GM23338 (cell line): ENCODE measurements at regions not wholly inside any gene's neighbourhood (a gene's known extent, or its start where the extent isn't known, plus 50 kb on each side); places are given as distances from the start of the nearest gene placed in this dataset.

Experiments used
- ATAC-seq: fragments of 200-7000 bp; cut with Tn5 transposase; 3 replicates; pipeline ENCODE4 v1.9.1; 2020
- DNase-seq: peaks from one replicate; pipeline ENCODE4 v3.0.0-alpha.2; 2015; ENCODE audit warnings: low spot score
- H2AFZ ChIP-seq: fragments of 200-600 bp; sonication (generic); 2 replicates; pipeline ENCODE4 v1.8.0; 2016; ENCODE audit warnings: antibody characterized with exemption, mild to moderate bottlenecking, moderate library complexity
- H3F3A ChIP-seq: fragments of 200-600 bp; sonication (generic); replicated peaks from 2 replicates; pipeline ENCODE4 v1.8.0; 2017; ENCODE audit warnings: antibody characterized with exemption, mixed run types, low read depth
- H3K27ac ChIP-seq: fragments of 200-600 bp; sonication (generic); 2 replicates; pipeline ENCODE4 v1.6.1; 2016; ENCODE audit warnings: low read depth
- H3K27me3 ChIP-seq: fragments of 200-600 bp; sonication (generic); 2 replicates; pipeline ENCODE4 v1.8.0; 2016; ENCODE audit warnings: mild to moderate bottlenecking, mixed run types, moderate library complexity; ENCODE audit not compliant: insufficient read depth
- H3K36me3 ChIP-seq: fragments of 200-600 bp; sonication (generic); 2 replicates; pipeline ENCODE4 v1.8.0; 2016; ENCODE audit warnings: mild to moderate bottlenecking; ENCODE audit not compliant: insufficient read depth
- H3K4me1 ChIP-seq: fragments of 200-600 bp; sonication (generic); 2 replicates; pipeline ENCODE4 v1.8.0; 2016; ENCODE audit warnings: mild to moderate bottlenecking, moderate library complexity; ENCODE audit not compliant: insufficient read depth
- H3K4me2 ChIP-seq: fragments of 200-600 bp; sonication (generic); 2 replicates; pipeline ENCODE4 v1.7.1; 2017; ENCODE audit warnings: mixed run types
- H3K4me3 ChIP-seq: fragments of 200-600 bp; sonication (generic); 2 replicates; pipeline ENCODE4 v1.6.1; 2016; ENCODE audit warnings: mixed run types
- H3K79me2 ChIP-seq: fragments of 200-600 bp; sonication (generic); replicated peaks from 2 replicates; pipeline ENCODE4 v1.8.0; 2017; ENCODE audit warnings: mild to moderate bottlenecking; ENCODE audit not compliant: insufficient read depth
- H3K9me2 ChIP-seq: fragments of 200-600 bp; sonication (generic); 2 replicates; pipeline ENCODE4 v1.8.0; 2017; ENCODE audit not compliant: insufficient read depth
- H4K20me1 ChIP-seq: fragments of 200-600 bp; sonication (generic); replicated peaks from 2 replicates; pipeline ENCODE4 v1.8.0; 2017; ENCODE audit warnings: mild to moderate bottlenecking; ENCODE audit not compliant: insufficient read depth
- H3K27ac Mint-ChIP-seq: 2 replicates; pipeline ENCODE4 v1.8.0; 2020; ENCODE audit warnings: inconsistent platforms, mild to moderate bottlenecking, moderate library complexity, mixed read lengths
- H3K27me3 Mint-ChIP-seq: 3 replicates; pipeline ENCODE4 v1.8.0; 2022; ENCODE audit warnings: low read depth, mild to moderate bottlenecking, moderate library complexity, mixed read lengths, inconsistent platforms; ENCODE audit not compliant: insufficient read depth, poor library complexity
- H3K36me3 Mint-ChIP-seq: 3 replicates; pipeline ENCODE4 v1.8.0; 2021; ENCODE audit warnings: low read depth, mild to moderate bottlenecking, inconsistent platforms, moderate library complexity, mixed read lengths
- H3K4me1 Mint-ChIP-seq: 3 replicates; pipeline ENCODE4 v1.8.0; 2020; ENCODE audit warnings: mild to moderate bottlenecking, inconsistent platforms, mixed read lengths
- H3K4me3 Mint-ChIP-seq: 3 replicates; pipeline ENCODE4 v1.8.0; 2021; ENCODE audit warnings: moderate library complexity, mild to moderate bottlenecking, inconsistent platforms, mixed read lengths
- H3K9me3 Mint-ChIP-seq: 3 replicates; pipeline ENCODE4 v1.8.0; 2020; ENCODE audit warnings: moderate library complexity, mild to moderate bottlenecking, inconsistent platforms, mixed read lengths
- CREB1 ChIP-seq: fragments of 250-450 bp; sonication (Bioruptor Pico); IDR thresholded peaks from 2 replicates; pipeline ENCODE4 v1.5.0; 2020; ENCODE audit warnings: low read depth, mild to moderate bottlenecking, moderate library complexity
- EZH2 ChIP-seq: fragments of 200-600 bp; sonication (generic); IDR thresholded peaks from one replicate; pipeline ENCODE4 v1.8.0; 2017; ENCODE audit warnings: antibody characterized with exemption, mild to moderate bottlenecking, low read depth; ENCODE audit not compliant: unreplicated experiment
- EZH2phosphoT487 ChIP-seq: fragments of 200-600 bp; sonication (generic); IDR thresholded peaks from one replicate; pipeline ENCODE4 v1.8.1; 2018; ENCODE audit warnings: antibody characterized with exemption; ENCODE audit not compliant: unreplicated experiment
- JUNB ChIP-seq: IDR thresholded peaks from one replicate; pipeline ENCODE4 v1.6.1; 2016; ENCODE audit warnings: antibody characterized with exemption; ENCODE audit not compliant: unreplicated experiment
- NANOG ChIP-seq: IDR thresholded peaks from 2 replicates; pipeline ENCODE4 v1.6.1; 2016; ENCODE audit warnings: antibody characterized with exemption, borderline replicate concordance
- POLR2AphosphoS5 ChIP-seq: IDR thresholded peaks from 2 replicates; pipeline ENCODE4 v1.6.1; 2016; ENCODE audit warnings: antibody characterized with exemption, low read depth
- STAT1 ChIP-seq: IDR thresholded peaks from one replicate; pipeline ENCODE4 v1.6.1; 2016; ENCODE audit warnings: antibody characterized with exemption; ENCODE audit not compliant: unreplicated experiment
- ZNF114 ChIP-seq: fragments of 250-450 bp; sonication (Bioruptor Pico); IDR thresholded peaks from 2 replicates; pipeline ENCODE4 v1.5.0; 2020; ENCODE audit warnings: mild to moderate bottlenecking, moderate library complexity
- ZNF331 ChIP-seq: fragments of 250-450 bp; sonication (Bioruptor Pico); IDR thresholded peaks from 2 replicates; pipeline ENCODE4 v1.5.0; 2020; ENCODE audit warnings: low read depth, mild to moderate bottlenecking, moderate library complexity
- TF ChIP-seq, protein P1 (sequence below): IDR thresholded peaks from 2 replicates; pipeline ENCODE4 v1.6.1; 2016; ENCODE audit warnings: antibody characterized with exemption
- TF ChIP-seq, protein P2 (sequence below), 2 experiments: fragments of 200-600 bp in 1 of 2; sonication (generic) in 1 of 2; conservative IDR thresholded peaks; 2 replicates each; pipeline versions ENCODE4 v1.5.1 to v1.6.1; 2016 to 2017; ENCODE audit warnings: antibody characterized with exemption in 2 of 2, low read depth in 2 of 2, mild to moderate bottlenecking in 2 of 2, moderate library complexity in 1 of 2
- TF ChIP-seq, protein P3 (sequence below): fragments of 250-450 bp; sonication (Bioruptor Pico); IDR thresholded peaks from 2 replicates; pipeline ENCODE4 v1.5.0; 2020; ENCODE audit warnings: mild to moderate bottlenecking, moderate library complexity
- TF ChIP-seq, protein P4 (sequence below): IDR thresholded peaks from one replicate; pipeline ENCODE4 v1.6.1; 2018; ENCODE audit warnings: antibody characterized with exemption; ENCODE audit not compliant: unreplicated experiment

DNA sequence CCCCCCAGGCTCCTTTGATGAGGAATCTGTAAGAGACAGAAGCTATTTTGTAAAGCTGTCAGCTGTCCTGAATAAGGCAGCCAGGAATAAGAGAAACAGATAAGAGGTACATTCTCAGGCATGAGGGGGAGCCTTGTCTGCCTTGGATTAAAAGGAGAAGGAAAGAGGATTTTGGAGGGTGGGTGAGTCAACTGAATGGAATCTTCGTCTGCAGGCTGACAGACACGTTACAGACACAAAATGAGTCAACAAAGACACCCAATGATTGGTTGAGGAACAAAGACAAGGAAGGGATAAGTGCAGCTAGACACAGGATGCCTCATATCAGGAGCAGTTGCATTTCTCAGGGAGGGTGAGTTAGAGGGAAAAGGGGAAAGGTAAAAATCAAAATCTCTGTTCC, 162.5 kb downstream of the OLFM4 start:
- no peak overlapping the region for H3K4me3 Mint-ChIP-seq
- H3K27me3 ChIP-seq = no peaks in the 10 kb centered on the region

More for the DNA sequence above, 162.5 kb downstream of the OLFM4 start:
- peaks cover 7% of the 10 kb centered on the region for H3K4me1 Mint-ChIP-seq
- Histone ChIP-seq H2AFZ (peak overlapping the region; percentile 35), H4K20me1 (no peaks in the 10 kb centered on the region), H3F3A (no peaks in the 10 kb centered on the region), H3K79me2 (no peaks in the 10 kb centered on the region), H3K4me3 (no peak overlapping the region), H3K9me2 (no peaks in the 10 kb centered on the region), H3K4me1 (no peaks in the 10 kb centered on the region), H3K36me3 (no peaks in the 10 kb centered on the region), H3K27ac (no peak overlapping the region), H3K4me2 (no peak overlapping the region)
- H3K27ac Mint-ChIP-seq = no peak overlapping the region
- no peaks in the 10 kb centered on the region for H3K36me3 Mint-ChIP-seq
- H3K27me3 Mint-ChIP-seq = no peaks in the 10 kb centered on the region
- DNase-seq (peak; percentile 45), ATAC-seq (peak; percentile 63)
- TF ChIP-seq STAT1 (no peak), ZNF331 (CRISPR knock-in tag) (no peak), NANOG (no peak), POLR2AphosphoS5 (no peak), EZH2 (no peak), ZNF114 (no peak), CREB1 (no peak), JUNB (no peak), EZH2phosphoT487 (no peak)
- TF ChIP-seq, protein P1, sequence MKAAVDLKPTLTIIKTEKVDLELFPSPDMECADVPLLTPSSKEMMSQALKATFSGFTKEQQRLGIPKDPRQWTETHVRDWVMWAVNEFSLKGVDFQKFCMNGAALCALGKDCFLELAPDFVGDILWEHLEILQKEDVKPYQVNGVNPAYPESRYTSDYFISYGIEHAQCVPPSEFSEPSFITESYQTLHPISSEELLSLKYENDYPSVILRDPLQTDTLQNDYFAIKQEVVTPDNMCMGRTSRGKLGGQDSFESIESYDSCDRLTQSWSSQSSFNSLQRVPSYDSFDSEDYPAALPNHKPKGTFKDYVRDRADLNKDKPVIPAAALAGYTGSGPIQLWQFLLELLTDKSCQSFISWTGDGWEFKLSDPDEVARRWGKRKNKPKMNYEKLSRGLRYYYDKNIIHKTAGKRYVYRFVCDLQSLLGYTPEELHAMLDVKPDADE = no peak
- TF ChIP-seq, protein P2, sequence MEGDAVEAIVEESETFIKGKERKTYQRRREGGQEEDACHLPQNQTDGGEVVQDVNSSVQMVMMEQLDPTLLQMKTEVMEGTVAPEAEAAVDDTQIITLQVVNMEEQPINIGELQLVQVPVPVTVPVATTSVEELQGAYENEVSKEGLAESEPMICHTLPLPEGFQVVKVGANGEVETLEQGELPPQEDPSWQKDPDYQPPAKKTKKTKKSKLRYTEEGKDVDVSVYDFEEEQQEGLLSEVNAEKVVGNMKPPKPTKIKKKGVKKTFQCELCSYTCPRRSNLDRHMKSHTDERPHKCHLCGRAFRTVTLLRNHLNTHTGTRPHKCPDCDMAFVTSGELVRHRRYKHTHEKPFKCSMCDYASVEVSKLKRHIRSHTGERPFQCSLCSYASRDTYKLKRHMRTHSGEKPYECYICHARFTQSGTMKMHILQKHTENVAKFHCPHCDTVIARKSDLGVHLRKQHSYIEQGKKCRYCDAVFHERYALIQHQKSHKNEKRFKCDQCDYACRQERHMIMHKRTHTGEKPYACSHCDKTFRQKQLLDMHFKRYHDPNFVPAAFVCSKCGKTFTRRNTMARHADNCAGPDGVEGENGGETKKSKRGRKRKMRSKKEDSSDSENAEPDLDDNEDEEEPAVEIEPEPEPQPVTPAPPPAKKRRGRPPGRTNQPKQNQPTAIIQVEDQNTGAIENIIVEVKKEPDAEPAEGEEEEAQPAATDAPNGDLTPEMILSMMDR (conservative IDR thresholded peaks at IDR 0.05; ENCODE audit: low read depth in 2 of 2) = no peak
- TF ChIP-seq, protein P3, sequence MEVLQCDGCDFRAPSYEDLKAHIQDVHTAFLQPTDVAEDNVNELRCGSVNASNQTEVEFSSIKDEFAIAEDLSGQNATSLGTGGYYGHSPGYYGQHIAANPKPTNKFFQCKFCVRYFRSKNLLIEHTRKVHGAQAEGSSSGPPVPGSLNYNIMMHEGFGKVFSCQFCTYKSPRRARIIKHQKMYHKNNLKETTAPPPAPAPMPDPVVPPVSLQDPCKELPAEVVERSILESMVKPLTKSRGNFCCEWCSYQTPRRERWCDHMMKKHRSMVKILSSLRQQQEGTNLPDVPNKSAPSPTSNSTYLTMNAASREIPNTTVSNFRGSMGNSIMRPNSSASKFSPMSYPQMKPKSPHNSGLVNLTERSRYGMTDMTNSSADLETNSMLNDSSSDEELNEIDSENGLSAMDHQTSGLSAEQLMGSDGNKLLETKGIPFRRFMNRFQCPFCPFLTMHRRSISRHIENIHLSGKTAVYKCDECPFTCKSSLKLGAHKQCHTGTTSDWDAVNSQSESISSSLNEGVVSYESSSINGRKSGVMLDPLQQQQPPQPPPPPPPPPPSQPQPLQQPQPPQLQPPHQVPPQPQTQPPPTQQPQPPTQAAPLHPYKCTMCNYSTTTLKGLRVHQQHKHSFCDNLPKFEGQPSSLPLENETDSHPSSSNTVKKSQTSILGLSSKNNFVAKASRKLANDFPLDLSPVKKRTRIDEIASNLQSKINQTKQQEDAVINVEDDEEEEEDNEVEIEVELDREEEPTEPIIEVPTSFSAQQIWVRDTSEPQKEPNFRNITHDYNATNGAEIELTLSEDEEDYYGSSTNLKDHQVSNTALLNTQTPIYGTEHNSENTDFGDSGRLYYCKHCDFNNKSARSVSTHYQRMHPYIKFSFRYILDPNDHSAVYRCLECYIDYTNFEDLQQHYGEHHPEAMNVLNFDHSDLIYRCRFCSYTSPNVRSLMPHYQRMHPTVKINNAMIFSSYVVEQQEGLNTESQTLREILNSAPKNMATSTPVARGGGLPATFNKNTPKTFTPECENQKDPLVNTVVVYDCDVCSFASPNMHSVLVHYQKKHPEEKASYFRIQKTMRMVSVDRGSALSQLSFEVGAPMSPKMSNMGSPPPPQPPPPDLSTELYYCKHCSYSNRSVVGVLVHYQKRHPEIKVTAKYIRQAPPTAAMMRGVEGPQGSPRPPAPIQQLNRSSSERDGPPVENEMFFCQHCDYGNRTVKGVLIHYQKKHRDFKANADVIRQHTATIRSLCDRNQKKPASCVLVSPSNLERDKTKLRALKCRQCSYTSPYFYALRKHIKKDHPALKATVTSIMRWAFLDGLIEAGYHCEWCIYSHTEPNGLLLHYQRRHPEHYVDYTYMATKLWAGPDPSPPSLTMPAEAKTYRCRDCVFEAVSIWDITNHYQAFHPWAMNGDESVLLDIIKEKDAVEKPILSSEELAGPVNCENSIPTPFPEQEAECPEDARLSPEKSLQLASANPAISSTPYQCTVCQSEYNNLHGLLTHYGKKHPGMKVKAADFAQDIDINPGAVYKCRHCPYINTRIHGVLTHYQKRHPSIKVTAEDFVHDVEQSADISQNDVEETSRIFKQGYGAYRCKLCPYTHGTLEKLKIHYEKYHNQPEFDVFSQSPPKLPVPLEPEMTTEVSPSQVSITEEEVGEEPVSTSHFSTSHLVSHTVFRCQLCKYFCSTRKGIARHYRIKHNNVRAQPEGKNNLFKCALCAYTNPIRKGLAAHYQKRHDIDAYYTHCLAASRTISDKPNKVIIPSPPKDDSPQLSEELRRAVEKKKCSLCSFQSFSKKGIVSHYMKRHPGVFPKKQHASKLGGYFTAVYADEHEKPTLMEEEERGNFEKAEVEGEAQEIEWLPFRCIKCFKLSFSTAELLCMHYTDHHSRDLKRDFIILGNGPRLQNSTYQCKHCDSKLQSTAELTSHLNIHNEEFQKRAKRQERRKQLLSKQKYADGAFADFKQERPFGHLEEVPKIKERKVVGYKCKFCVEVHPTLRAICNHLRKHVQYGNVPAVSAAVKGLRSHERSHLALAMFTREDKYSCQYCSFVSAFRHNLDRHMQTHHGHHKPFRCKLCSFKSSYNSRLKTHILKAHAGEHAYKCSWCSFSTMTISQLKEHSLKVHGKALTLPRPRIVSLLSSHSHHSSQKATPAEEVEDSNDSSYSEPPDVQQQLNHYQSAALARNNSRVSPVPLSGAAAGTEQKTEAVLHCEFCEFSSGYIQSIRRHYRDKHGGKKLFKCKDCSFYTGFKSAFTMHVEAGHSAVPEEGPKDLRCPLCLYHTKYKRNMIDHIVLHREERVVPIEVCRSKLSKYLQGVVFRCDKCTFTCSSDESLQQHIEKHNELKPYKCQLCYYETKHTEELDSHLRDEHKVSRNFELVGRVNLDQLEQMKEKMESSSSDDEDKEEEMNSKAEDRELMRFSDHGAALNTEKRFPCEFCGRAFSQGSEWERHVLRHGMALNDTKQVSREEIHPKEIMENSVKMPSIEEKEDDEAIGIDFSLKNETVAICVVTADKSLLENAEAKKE (CRISPR knock-in tag) = no peak
- TF ChIP-seq, protein P4, sequence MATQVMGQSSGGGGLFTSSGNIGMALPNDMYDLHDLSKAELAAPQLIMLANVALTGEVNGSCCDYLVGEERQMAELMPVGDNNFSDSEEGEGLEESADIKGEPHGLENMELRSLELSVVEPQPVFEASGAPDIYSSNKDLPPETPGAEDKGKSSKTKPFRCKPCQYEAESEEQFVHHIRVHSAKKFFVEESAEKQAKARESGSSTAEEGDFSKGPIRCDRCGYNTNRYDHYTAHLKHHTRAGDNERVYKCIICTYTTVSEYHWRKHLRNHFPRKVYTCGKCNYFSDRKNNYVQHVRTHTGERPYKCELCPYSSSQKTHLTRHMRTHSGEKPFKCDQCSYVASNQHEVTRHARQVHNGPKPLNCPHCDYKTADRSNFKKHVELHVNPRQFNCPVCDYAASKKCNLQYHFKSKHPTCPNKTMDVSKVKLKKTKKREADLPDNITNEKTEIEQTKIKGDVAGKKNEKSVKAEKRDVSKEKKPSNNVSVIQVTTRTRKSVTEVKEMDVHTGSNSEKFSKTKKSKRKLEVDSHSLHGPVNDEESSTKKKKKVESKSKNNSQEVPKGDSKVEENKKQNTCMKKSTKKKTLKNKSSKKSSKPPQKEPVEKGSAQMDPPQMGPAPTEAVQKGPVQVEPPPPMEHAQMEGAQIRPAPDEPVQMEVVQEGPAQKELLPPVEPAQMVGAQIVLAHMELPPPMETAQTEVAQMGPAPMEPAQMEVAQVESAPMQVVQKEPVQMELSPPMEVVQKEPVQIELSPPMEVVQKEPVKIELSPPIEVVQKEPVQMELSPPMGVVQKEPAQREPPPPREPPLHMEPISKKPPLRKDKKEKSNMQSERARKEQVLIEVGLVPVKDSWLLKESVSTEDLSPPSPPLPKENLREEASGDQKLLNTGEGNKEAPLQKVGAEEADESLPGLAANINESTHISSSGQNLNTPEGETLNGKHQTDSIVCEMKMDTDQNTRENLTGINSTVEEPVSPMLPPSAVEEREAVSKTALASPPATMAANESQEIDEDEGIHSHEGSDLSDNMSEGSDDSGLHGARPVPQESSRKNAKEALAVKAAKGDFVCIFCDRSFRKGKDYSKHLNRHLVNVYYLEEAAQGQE = no peak
- no peaks in the 10 kb centered on the region; the same call in 2 of the 3 replicates for H3K9me3 Mint-ChIP-seq
